SU-DHL-6 (cell line): ENCODE measurements at regions not wholly inside any gene's neighbourhood (a gene's known extent, or its start where the extent isn't known, plus 50 kb on each side); places are given as distances from the start of the nearest gene placed in this dataset.

Experiments used
- H2AFZ ChIP-seq: fragments of 200-600 bp; sonication (generic); 2 replicates; pipeline ENCODE4 v1.6.1; 2014; ENCODE audit warnings: low read depth, mild to moderate bottlenecking, moderate library complexity, mixed read lengths, antibody characterized with exemption, low read length; ENCODE audit not compliant: severe bottlenecking
- H3F3A ChIP-seq: fragments of 200-600 bp; shearing (Covaris generic); 2 replicates; pipeline ENCODE4 v1.6.0; 2016; ENCODE audit warnings: antibody characterized with exemption, mild to moderate bottlenecking; ENCODE audit not compliant: insufficient read depth
- H3K27ac ChIP-seq: fragments of 200-600 bp; sonication (generic); 2 replicates; pipeline ENCODE4 v1.5.1; 2016; ENCODE audit warnings: low read depth, mild to moderate bottlenecking, low read length, moderate library complexity, mixed read lengths
- H3K27me3 ChIP-seq: fragments of 200-600 bp; sonication (generic), shearing (Covaris generic); 2 replicates; pipeline ENCODE4 v1.6.0; 2014; ENCODE audit warnings: mild to moderate bottlenecking, low read length
- H3K36me3 ChIP-seq: fragments of 200-600 bp; sonication (generic); 2 replicates; pipeline ENCODE4 v1.6.1; 2014; ENCODE audit warnings: mild to moderate bottlenecking, low read length, mixed read lengths
- H3K4me2 ChIP-seq: fragments of 300-600, 200-600 bp; shearing (Covaris generic), sonication (generic); 2 replicates; pipeline ENCODE4 v1.6.0; 2014; ENCODE audit warnings: low read length, low read depth, mild to moderate bottlenecking; ENCODE audit not compliant: poor library complexity, severe bottlenecking
- H3K4me3 ChIP-seq: fragments of 200-600 bp; sonication (generic); 2 replicates; pipeline ENCODE4 v1.5.1; 2014; ENCODE audit warnings: antibody characterized with exemption, low read length, mild to moderate bottlenecking, mixed read lengths; ENCODE audit not compliant: insufficient read depth, poor library complexity, severe bottlenecking
- H3K79me2 ChIP-seq: fragments of 200-600 bp; sonication (generic); 2 replicates; pipeline ENCODE4 v1.6.1; 2014; ENCODE audit warnings: mild to moderate bottlenecking, low read length, moderate library complexity; ENCODE audit not compliant: insufficient read depth
- H3K9ac ChIP-seq: fragments of 200-600 bp; sonication (generic); 2 replicates; pipeline ENCODE4 v1.7.0; 2014; ENCODE audit warnings: mild to moderate bottlenecking, low read length
- H3K9me2 ChIP-seq: fragments of 200-600 bp; sonication (generic); replicated peaks from 2 replicates; pipeline ENCODE4 v1.6.1; 2014; ENCODE audit warnings: low read length; ENCODE audit not compliant: insufficient read depth
- H3K9me3 ChIP-seq: fragments of 200-600 bp; sonication (generic); 2 replicates; pipeline ENCODE4 v1.6.1; 2014; ENCODE audit warnings: low read length, mixed read lengths; ENCODE audit not compliant: insufficient read depth
- H4K20me1 ChIP-seq: fragments of 200-600 bp; sonication (generic); 2 replicates; pipeline ENCODE4 v1.6.1; 2014; ENCODE audit warnings: low read depth, mild to moderate bottlenecking, antibody characterized with exemption, low read length, moderate library complexity, mixed read lengths
- EZH2phosphoT487 ChIP-seq: fragments of 200-600 bp; sonication (generic), shearing (Covaris generic); conservative IDR thresholded peaks from 2 replicates; pipeline ENCODE4 v1.6.1; 2018; ENCODE audit warnings: mild to moderate bottlenecking, antibody characterized with exemption, low read length, moderate library complexity, mixed read lengths
- TF ChIP-seq, protein P1 (sequence below): fragments of 200-600 bp; sonication (generic); IDR thresholded peaks from one replicate; pipeline ENCODE4 v1.5.1; 2017; ENCODE audit warnings: antibody characterized with exemption, mild to moderate bottlenecking, low read length, moderate library complexity; ENCODE audit not compliant: insufficient read depth, poor library complexity, severe bottlenecking

DNA sequence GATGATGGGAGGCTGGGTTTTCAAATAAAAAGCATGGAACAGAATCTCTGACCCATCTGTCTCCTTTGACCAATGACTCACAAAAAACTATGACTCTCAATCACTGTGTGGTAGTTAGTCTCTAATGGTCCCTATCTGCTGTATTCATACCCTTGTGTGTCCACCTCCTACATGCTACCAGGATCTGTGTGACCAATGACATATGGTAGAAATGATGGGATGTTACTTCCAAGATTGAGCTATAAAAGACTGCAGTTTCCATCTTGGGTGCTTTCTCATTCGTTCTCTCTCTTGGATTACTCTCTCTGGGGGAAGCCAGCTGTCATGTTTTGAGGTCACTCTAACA, 144.7 kb upstream of the BTG1 start:
- Histone ChIP-seq H2AFZ (no peak overlapping the region), H3K4me2 (no peak overlapping the region), H3K79me2 (no peaks in the 10 kb centered on the region), H3K36me3 (no peaks in the 10 kb centered on the region), H3K9me2 (no peaks in the 10 kb centered on the region), H4K20me1 (no peaks in the 10 kb centered on the region), H3K27me3 (no peaks in the 10 kb centered on the region), H3K9ac (no peak overlapping the region), H3K4me3 (no peak overlapping the region), H3F3A (no peaks in the 10 kb centered on the region), H3K9me3 (no peaks in the 10 kb centered on the region), H3K27ac (no peak overlapping the region)
- no peak for TF ChIP-seq EZH2phosphoT487
- TF ChIP-seq, protein P1, sequence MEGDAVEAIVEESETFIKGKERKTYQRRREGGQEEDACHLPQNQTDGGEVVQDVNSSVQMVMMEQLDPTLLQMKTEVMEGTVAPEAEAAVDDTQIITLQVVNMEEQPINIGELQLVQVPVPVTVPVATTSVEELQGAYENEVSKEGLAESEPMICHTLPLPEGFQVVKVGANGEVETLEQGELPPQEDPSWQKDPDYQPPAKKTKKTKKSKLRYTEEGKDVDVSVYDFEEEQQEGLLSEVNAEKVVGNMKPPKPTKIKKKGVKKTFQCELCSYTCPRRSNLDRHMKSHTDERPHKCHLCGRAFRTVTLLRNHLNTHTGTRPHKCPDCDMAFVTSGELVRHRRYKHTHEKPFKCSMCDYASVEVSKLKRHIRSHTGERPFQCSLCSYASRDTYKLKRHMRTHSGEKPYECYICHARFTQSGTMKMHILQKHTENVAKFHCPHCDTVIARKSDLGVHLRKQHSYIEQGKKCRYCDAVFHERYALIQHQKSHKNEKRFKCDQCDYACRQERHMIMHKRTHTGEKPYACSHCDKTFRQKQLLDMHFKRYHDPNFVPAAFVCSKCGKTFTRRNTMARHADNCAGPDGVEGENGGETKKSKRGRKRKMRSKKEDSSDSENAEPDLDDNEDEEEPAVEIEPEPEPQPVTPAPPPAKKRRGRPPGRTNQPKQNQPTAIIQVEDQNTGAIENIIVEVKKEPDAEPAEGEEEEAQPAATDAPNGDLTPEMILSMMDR, result no peak

DNA sequence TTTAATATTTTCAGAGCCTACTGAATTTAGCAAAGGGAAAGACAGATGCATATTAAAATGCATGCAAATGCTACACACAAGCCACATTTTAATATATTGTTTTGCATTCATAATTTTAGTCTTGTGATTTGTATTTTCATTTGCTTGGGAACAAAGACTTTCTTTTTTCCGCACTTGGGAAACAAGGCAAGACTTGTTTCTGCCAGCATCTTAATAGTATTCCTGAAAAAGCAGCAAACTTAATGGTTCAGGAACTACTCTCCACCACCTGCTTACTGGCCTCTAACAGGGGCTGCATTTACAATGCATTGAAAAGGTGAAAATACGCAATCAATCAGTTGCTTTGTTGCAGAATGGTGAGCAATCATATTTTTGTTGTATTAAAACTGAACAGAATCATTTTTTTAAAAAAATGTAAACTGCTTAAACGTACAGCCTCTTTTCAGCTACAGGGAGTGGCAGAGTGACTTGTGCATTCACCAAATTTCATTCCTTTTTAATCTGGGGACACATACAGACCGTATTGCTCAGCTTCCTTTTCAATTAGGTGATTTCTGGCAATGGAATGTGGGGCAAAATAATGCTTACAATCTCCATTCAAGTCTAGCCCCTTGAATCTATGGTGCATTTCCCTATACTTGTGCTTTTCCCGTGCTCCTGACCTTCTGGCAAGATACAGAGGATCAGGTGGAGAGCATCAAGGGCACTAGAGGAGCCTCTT, 144.1 kb upstream of the BTG1 start:
- TF ChIP-seq, protein P1, result no peak
- TF ChIP-seq EZH2phosphoT487, result no peak
- no peak overlapping the region for H2AFZ ChIP-seq
- no peak overlapping the region for H3K9ac ChIP-seq
- H3K27ac ChIP-seq, result no peak overlapping the region
- no peaks in the 10 kb centered on the region for H3K36me3 ChIP-seq
- H3K27me3 ChIP-seq, result no peaks in the 10 kb centered on the region
- H4K20me1 ChIP-seq, result no peaks in the 10 kb centered on the region
- H3F3A ChIP-seq, result no peaks in the 10 kb centered on the region
- H3K9me2 ChIP-seq, result no peaks in the 10 kb centered on the region
- no peak overlapping the region for H3K4me2 ChIP-seq
- no peak overlapping the region for H3K4me3 ChIP-seq
- H3K9me3 ChIP-seq, result no peaks in the 10 kb centered on the region
- no peaks in the 10 kb centered on the region for H3K79me2 ChIP-seq

DNA sequence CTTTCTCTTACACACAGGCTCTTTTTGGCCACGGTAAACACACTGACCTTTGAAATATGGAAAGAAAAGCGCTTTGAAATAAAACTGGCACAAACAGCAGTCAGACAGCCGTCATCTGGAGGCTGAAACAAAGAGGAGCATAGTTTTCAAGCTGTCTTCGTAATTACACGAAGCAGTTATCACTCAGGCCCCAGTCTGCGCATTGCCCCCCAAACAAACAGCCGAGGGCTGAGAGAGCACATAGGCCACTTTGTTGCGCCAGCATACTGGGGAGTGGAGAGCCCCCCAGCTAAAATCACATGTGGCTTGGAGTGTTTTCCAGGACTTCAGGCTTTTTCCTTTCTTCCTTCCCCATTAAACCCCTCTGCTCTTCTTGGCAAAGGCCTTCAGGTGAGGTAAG, 142.9 kb upstream of the BTG1 start:
- Histone ChIP-seq H3K4me2 (no peak overlapping the region), H3K9me3 (no peaks in the 10 kb centered on the region), H4K20me1 (no peaks in the 10 kb centered on the region), H3K27me3 (no peaks in the 10 kb centered on the region), H3K9ac (no peak overlapping the region), H3K27ac (no peak overlapping the region), H3K4me3 (no peak overlapping the region), H2AFZ (no peak overlapping the region), H3F3A (no peaks in the 10 kb centered on the region), H3K79me2 (no peaks in the 10 kb centered on the region), H3K9me2 (no peaks in the 10 kb centered on the region), H3K36me3 (no peaks in the 10 kb centered on the region)
- TF ChIP-seq, protein P1, result no peak
- no peak for TF ChIP-seq EZH2phosphoT487
